OCI-LY7 (cell line): ENCODE measurements at regions not wholly inside any gene's neighbourhood (a gene's known extent, or its start where the extent isn't known, plus 50 kb on each side); places are given as distances from the start of the nearest gene placed in this dataset.

Experiments used
- EZH2phosphoT487 ChIP-seq: fragments of 200-600 bp; sonication (generic); IDR thresholded peaks from 2 replicates; pipeline ENCODE4 v1.6.1; 2018; ENCODE audit warnings: low read depth, borderline replicate concordance, mild to moderate bottlenecking, mixed run types, antibody characterized with exemption, low read length, moderate library complexity, mixed read lengths
- TF ChIP-seq, protein P1 (sequence below): fragments of 200-600 bp; sonication (generic); conservative IDR thresholded peaks from 2 replicates; pipeline ENCODE4 v1.5.1; 2014; ENCODE audit warnings: mild to moderate bottlenecking, antibody characterized with exemption, low read length, moderate library complexity, mixed read lengths

DNA sequence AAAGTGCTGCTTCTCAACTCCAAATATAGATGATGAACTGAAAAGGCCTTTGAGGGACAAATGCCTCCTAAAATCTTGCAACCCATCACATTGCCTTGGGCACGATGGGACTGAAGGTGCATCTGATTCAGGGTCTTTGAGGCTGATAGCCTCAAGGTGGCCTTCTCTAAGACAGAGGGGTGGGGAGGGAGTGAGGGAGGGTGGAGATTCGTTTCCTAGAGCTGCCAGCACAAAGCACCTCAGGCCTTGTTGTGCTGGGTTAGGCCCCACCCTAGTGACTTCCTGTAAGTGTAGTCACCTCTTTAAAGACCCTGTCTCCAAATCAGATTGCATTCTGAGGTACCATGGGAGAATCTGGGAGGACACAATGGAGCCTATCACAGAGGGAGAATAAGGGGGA lies 57.1 kb downstream of the BARX1 start:
- TF ChIP-seq, protein P1, sequence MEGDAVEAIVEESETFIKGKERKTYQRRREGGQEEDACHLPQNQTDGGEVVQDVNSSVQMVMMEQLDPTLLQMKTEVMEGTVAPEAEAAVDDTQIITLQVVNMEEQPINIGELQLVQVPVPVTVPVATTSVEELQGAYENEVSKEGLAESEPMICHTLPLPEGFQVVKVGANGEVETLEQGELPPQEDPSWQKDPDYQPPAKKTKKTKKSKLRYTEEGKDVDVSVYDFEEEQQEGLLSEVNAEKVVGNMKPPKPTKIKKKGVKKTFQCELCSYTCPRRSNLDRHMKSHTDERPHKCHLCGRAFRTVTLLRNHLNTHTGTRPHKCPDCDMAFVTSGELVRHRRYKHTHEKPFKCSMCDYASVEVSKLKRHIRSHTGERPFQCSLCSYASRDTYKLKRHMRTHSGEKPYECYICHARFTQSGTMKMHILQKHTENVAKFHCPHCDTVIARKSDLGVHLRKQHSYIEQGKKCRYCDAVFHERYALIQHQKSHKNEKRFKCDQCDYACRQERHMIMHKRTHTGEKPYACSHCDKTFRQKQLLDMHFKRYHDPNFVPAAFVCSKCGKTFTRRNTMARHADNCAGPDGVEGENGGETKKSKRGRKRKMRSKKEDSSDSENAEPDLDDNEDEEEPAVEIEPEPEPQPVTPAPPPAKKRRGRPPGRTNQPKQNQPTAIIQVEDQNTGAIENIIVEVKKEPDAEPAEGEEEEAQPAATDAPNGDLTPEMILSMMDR, result no peak
- no peak for TF ChIP-seq EZH2phosphoT487
